HG03565 (cell line): ENCODE measurements at regions not wholly inside any gene's neighbourhood (a gene's known extent, or its start where the extent isn't known, plus 50 kb on each side); places are given as distances from the start of the nearest gene placed in this dataset.
A peak's percentile ranks its signal among the peaks of the same experiment; 100 is the strongest.

Experiments
- ATAC-seq: cut with Tn5 transposase; IDR thresholded peaks from one replicate; pipeline ENCODE4 v1.9.1; 2021; ENCODE audit warnings: mild to moderate bottlenecking, moderate library complexity; ENCODE audit not compliant: unreplicated experiment

GRCh38 chr6:98653179-98653578 lies 181.2 kb upstream of the POU3F2 start:
- ATAC-seq, result no peak

GRCh38 chr6:98657764-98658163 lies 176.6 kb upstream of the POU3F2 start:
- ATAC-seq, result no peak

- no peak for ATAC-seq
Measured at GRCh38 chr6:98669371-98669770, 165.0 kb upstream of the POU3F2 start.

GRCh38 chr6:98670045-98670746 lies 164.2 kb upstream of the POU3F2 start:
- ATAC-seq, result no peak

GRCh38 chr6:98672681-98673475 lies 161.5 kb upstream of the POU3F2 start:
- ATAC-seq, result no peak

GRCh38 chr6:98678481-98678880 lies 155.9 kb upstream of the POU3F2 start:
- peak; percentile 89 for ATAC-seq

- ATAC-seq, result no peak
Measured at GRCh38 chr6:98686008-98686601, 148.3 kb upstream of the POU3F2 start.

GRCh38 chr6:98687752-98688151 lies 146.6 kb upstream of the POU3F2 start:
- ATAC-seq, result no peak

GRCh38 chr6:98695091-98695801 lies 139.1 kb upstream of the POU3F2 start:
- ATAC-seq, result no peak

GRCh38 chr6:98711380-98711779 lies 123.0 kb upstream of the POU3F2 start:
- no peak for ATAC-seq

GRCh38 chr6:98716341-98716740 lies 118.0 kb upstream of the POU3F2 start:
- ATAC-seq, result no peak

- ATAC-seq, result no peak
Measured at GRCh38 chr6:98717322-98717877, 117.0 kb upstream of the POU3F2 start.

- ATAC-seq, result no peak
Measured at GRCh38 chr6:98717988-98718387, 116.4 kb upstream of the POU3F2 start.

- ATAC-seq, result no peak
Measured at GRCh38 chr6:98724537-98724936, 109.8 kb upstream of the POU3F2 start.

GRCh38 chr6:98747273-98747672 lies 87.1 kb upstream of the POU3F2 start:
- ATAC-seq, result no peak

GRCh38 chr6:98747960-98748359 lies 86.4 kb upstream of the POU3F2 start:
- no peak for ATAC-seq

- no peak for ATAC-seq
Measured at GRCh38 chr6:98759459-98759858, 74.9 kb upstream of the POU3F2 start.

GRCh38 chr6:98764373-98764911 lies 69.9 kb upstream of the POU3F2 start:
- no peak for ATAC-seq

GRCh38 chr6:98769546-98769945 lies 64.8 kb upstream of the POU3F2 start:
- no peak for ATAC-seq

GRCh38 chr6:98775205-98775604 lies 59.2 kb upstream of the POU3F2 start:
- no peak for ATAC-seq

GRCh38 chr6:98777762-98778161 lies 56.6 kb upstream of the POU3F2 start:
- ATAC-seq, result peak; percentile 99
